Activated T-helper 17 cell treated with anti-CD3 and anti-CD28 coated beads, Interleukin-2, amount 50 U/mL, for 72 hours (primary cell): ENCODE measurements at regions not wholly inside any gene's neighbourhood (a gene's known extent, or its start where the extent isn't known, plus 50 kb on each side); places are given as distances from the start of the nearest gene placed in this dataset.
"Not testable (repeated sequence)": the region's sequence is repeated elsewhere in the genome, so short reads cannot be mapped to it uniquely, and the experiment has no call there.

Experiments used
- ATAC-seq: fragments of 150-1000 bp; cut with Tn5 transposase; replicated peaks from 2 replicates; pipeline ENCODE4 v1.10.0; 2021; ENCODE audit warnings: mild to moderate bottlenecking, moderate library complexity
- H3K27ac Mint-ChIP-seq: one replicate; pipeline ENCODE4 v1.8.0; 2022; ENCODE audit warnings: mixed read lengths
- H3K27me3 Mint-ChIP-seq: one replicate; pipeline ENCODE4 v1.8.0; 2022; ENCODE audit warnings: mixed read lengths
- H3K36me3 Mint-ChIP-seq: one replicate; pipeline ENCODE4 v1.8.0; 2022; ENCODE audit warnings: low read depth, mild to moderate bottlenecking, mixed read lengths
- H3K4me1 Mint-ChIP-seq: one replicate; pipeline ENCODE4 v1.8.0; 2022; ENCODE audit warnings: mixed read lengths
- H3K4me3 Mint-ChIP-seq: one replicate; pipeline ENCODE4 v1.8.0; 2022; ENCODE audit warnings: mild to moderate bottlenecking, mixed read lengths
- H3K9me3 Mint-ChIP-seq: one replicate; pipeline ENCODE4 v1.8.0; 2022; ENCODE audit warnings: mixed read lengths

- Mint-ChIP-seq H3K27me3 (no peaks in the 10 kb centered on the region), H3K4me3 (no peak overlapping the region), H3K27ac (no peak overlapping the region), H3K36me3 (no peaks in the 10 kb centered on the region), H3K9me3 (peaks cover 4% of the 10 kb centered on the region), H3K4me1 (peaks cover 6% of the 10 kb centered on the region)
- ATAC-seq, result no peak
Measured at GRCh38 chr5:39665328-39665727, 240.5 kb upstream of the DAB2 start.

- peaks cover 3% of the 10 kb centered on the region for H3K27me3 Mint-ChIP-seq
- peaks cover 4% of the 10 kb centered on the region for H3K9me3 Mint-ChIP-seq
- ATAC-seq, result no peak
- no peak overlapping the region for H3K27ac Mint-ChIP-seq
- no peaks in the 10 kb centered on the region for H3K36me3 Mint-ChIP-seq
- H3K4me3 Mint-ChIP-seq, result no peak overlapping the region
- peaks cover 11% of the 10 kb centered on the region for H3K4me1 Mint-ChIP-seq
Measured at GRCh38 chr5:39662945-39663344, 238.2 kb upstream of the DAB2 start.

- peaks cover 12% of the 10 kb centered on the region for H3K4me1 Mint-ChIP-seq
Measured at GRCh38 chr5:39661026-39661779, 236.4 kb upstream of the DAB2 start.

GRCh38 chr5:39660020-39660419 lies 235.2 kb upstream of the DAB2 start:
- peaks cover 4% of the 10 kb centered on the region for H3K9me3 Mint-ChIP-seq
- peaks cover 12% of the 10 kb centered on the region for H3K4me1 Mint-ChIP-seq
- no peak for ATAC-seq
- H3K27me3 Mint-ChIP-seq, result peaks cover 6% of the 10 kb centered on the region
- H3K36me3 Mint-ChIP-seq, result no peaks in the 10 kb centered on the region
- H3K4me3 Mint-ChIP-seq, result no peak overlapping the region
- H3K27ac Mint-ChIP-seq, result no peak overlapping the region

More at GRCh38 chr5:39661026-39661779, 236.4 kb upstream of the DAB2 start:
- H3K27me3 Mint-ChIP-seq, result peaks cover 3% of the 10 kb centered on the region
- no peak for ATAC-seq
- peaks cover 4% of the 10 kb centered on the region for H3K9me3 Mint-ChIP-seq
- no peaks in the 10 kb centered on the region for H3K36me3 Mint-ChIP-seq
- no peak overlapping the region for H3K27ac Mint-ChIP-seq
- H3K4me3 Mint-ChIP-seq, result no peak overlapping the region

- Mint-ChIP-seq H3K27me3 (peaks cover 6% of the 10 kb centered on the region), H3K27ac (no peak overlapping the region), H3K4me3 (no peak overlapping the region), H3K4me1 (peaks cover 12% of the 10 kb centered on the region), H3K36me3 (no peaks in the 10 kb centered on the region), H3K9me3 (peaks cover 4% of the 10 kb centered on the region)
- no peak for ATAC-seq
Measured at GRCh38 chr5:39658866-39659265, 234.1 kb upstream of the DAB2 start.

GRCh38 chr5:39657943-39658342 lies 233.2 kb upstream of the DAB2 start:
- Mint-ChIP-seq H3K27me3 (peaks cover 6% of the 10 kb centered on the region), H3K4me1 (peaks cover 12% of the 10 kb centered on the region), H3K9me3 (peaks cover 4% of the 10 kb centered on the region), H3K27ac (no peak overlapping the region), H3K36me3 (no peaks in the 10 kb centered on the region), H3K4me3 (no peak overlapping the region)
- ATAC-seq, result peak; percentile 23

- Mint-ChIP-seq H3K27me3 (peaks cover 6% of the 10 kb centered on the region), H3K4me1 (peaks cover 12% of the 10 kb centered on the region), H3K27ac (no peak overlapping the region), H3K9me3 (peaks cover 4% of the 10 kb centered on the region), H3K36me3 (no peaks in the 10 kb centered on the region), H3K4me3 (no peak overlapping the region)
- ATAC-seq, result no peak
Measured at GRCh38 chr5:39656600-39656999, 231.8 kb upstream of the DAB2 start.

GRCh38 chr5:39654715-39655114 lies 229.9 kb upstream of the DAB2 start:
- Mint-ChIP-seq H3K4me3 (no peak overlapping the region), H3K27me3 (peaks cover 6% of the 10 kb centered on the region), H3K9me3 (no peaks in the 10 kb centered on the region), H3K36me3 (no peaks in the 10 kb centered on the region), H3K4me1 (peaks cover 5% of the 10 kb centered on the region), H3K27ac (no peak overlapping the region)
- ATAC-seq, result no peak

GRCh38 chr5:39652481-39652880 lies 227.7 kb upstream of the DAB2 start:
- not testable (repeated sequence) for H3K9me3 Mint-ChIP-seq, H3K36me3 Mint-ChIP-seq, H3K4me3 Mint-ChIP-seq, H3K27me3 Mint-ChIP-seq, ATAC-seq, H3K27ac Mint-ChIP-seq, H3K4me1 Mint-ChIP-seq

- no peaks in the 10 kb centered on the region for H3K36me3 Mint-ChIP-seq
- no peak for ATAC-seq
- no peaks in the 10 kb centered on the region for H3K4me1 Mint-ChIP-seq
- H3K27ac Mint-ChIP-seq, result no peak overlapping the region
- no peaks in the 10 kb centered on the region for H3K9me3 Mint-ChIP-seq
- peaks cover 3% of the 10 kb centered on the region for H3K27me3 Mint-ChIP-seq
- no peak overlapping the region for H3K4me3 Mint-ChIP-seq
Measured at GRCh38 chr5:39652036-39652435, 227.3 kb upstream of the DAB2 start.

GRCh38 chr5:39650008-39650762 lies 225.4 kb upstream of the DAB2 start:
- no peaks in the 10 kb centered on the region for H3K36me3 Mint-ChIP-seq
- peak; percentile 29 for ATAC-seq
- H3K27ac Mint-ChIP-seq, result no peak overlapping the region
- no peak overlapping the region for H3K4me3 Mint-ChIP-seq
- H3K9me3 Mint-ChIP-seq, result no peaks in the 10 kb centered on the region
- H3K4me1 Mint-ChIP-seq, result no peaks in the 10 kb centered on the region
- peaks cover 3% of the 10 kb centered on the region for H3K27me3 Mint-ChIP-seq

GRCh38 chr5:39648848-39649227 lies 224.1 kb upstream of the DAB2 start:
- Mint-ChIP-seq H3K9me3 (no peaks in the 10 kb centered on the region), H3K27me3 (peaks cover 3% of the 10 kb centered on the region), H3K4me1 (no peaks in the 10 kb centered on the region), H3K36me3 (no peaks in the 10 kb centered on the region), H3K27ac (no peak overlapping the region), H3K4me3 (no peak overlapping the region)
- ATAC-seq, result peak; percentile 76

GRCh38 chr5:39648085-39648847 lies 223.5 kb upstream of the DAB2 start:
- Mint-ChIP-seq H3K27me3 (peaks cover 3% of the 10 kb centered on the region), H3K4me1 (no peaks in the 10 kb centered on the region), H3K4me3 (no peak overlapping the region), H3K27ac (no peak overlapping the region), H3K9me3 (no peaks in the 10 kb centered on the region), H3K36me3 (no peaks in the 10 kb centered on the region)
- no peak for ATAC-seq

GRCh38 chr5:39640552-39640951 lies 215.8 kb upstream of the DAB2 start:
- no peaks in the 10 kb centered on the region for H3K9me3 Mint-ChIP-seq
- H3K27ac Mint-ChIP-seq, result no peak overlapping the region
- H3K4me1 Mint-ChIP-seq, result no peaks in the 10 kb centered on the region
- H3K36me3 Mint-ChIP-seq, result no peaks in the 10 kb centered on the region
- no peak overlapping the region for H3K4me3 Mint-ChIP-seq
- no peak for ATAC-seq
- peaks cover 3% of the 10 kb centered on the region for H3K27me3 Mint-ChIP-seq
